H1 (cell line): ENCODE measurements at regions not wholly inside any gene's neighbourhood (a gene's known extent, or its start where the extent isn't known, plus 50 kb on each side); places are given as distances from the start of the nearest gene placed in this dataset.

Experiments used
- CTCF ChIA-PET: fragments of 300-600 bp; sonication (Branson Sonifier 250); formaldehyde crosslinking; loops from one replicate; lab custom pipeline; 2021; ENCODE audit not compliant: partially characterized antibody; lab: Charles Lee
- POLR2A ChIA-PET: fragments of 300-600 bp; sonication (Branson Sonifier 250); formaldehyde crosslinking; loops from one replicate; lab custom pipeline; 2021; ENCODE audit warnings: inconsistent platforms; ENCODE audit not compliant: partially characterized antibody; lab: Charles Lee
- DNase-seq, 2 experiments: peaks; one replicate each; pipeline versions ENCODE4 v3.0.0 to v3.0.0-alpha.2; 2010 to 2022; ENCODE audit warnings: low spot score in 2 of 2, low read depth in 1 of 2, mixed read lengths in 1 of 2
- FAIRE-seq: peaks from 2 replicates; lab custom pipeline; 2011; peaks lifted over from hg19 to GRCh38; lab: Jason Lieb, UNC
- H2AFZ ChIP-seq: 2 replicates; pipeline ENCODE4 v1.8.1; 2012; ENCODE audit warnings: low read length, inconsistent platforms
- H2AK5ac ChIP-seq: 2 replicates; pipeline ENCODE4 v1.6.1; 2013; ENCODE audit warnings: low read depth, low read length
- H2BK120ac ChIP-seq: replicated peaks from 2 replicates; pipeline ENCODE3; 2013; ENCODE audit warnings: low read depth, low read length, inconsistent platforms
- H2BK12ac ChIP-seq: 2 replicates; pipeline ENCODE4 v1.6.1; 2013; ENCODE audit warnings: low read depth, low read length
- H2BK15ac ChIP-seq: 2 replicates; pipeline ENCODE4 v1.6.1; 2013; ENCODE audit warnings: low read length
- H2BK20ac ChIP-seq: 2 replicates; pipeline ENCODE4 v1.6.1; 2013; ENCODE audit warnings: low read length
- H2BK5ac ChIP-seq: 2 replicates; pipeline ENCODE4 v1.6.1; 2013; ENCODE audit warnings: low read depth, low read length
- H3K14ac ChIP-seq: 2 replicates; pipeline ENCODE4 v1.6.1; 2013; ENCODE audit warnings: inconsistent platforms; ENCODE audit not compliant: insufficient read length
- H3K18ac ChIP-seq: 2 replicates; pipeline ENCODE4 v1.6.1; 2013; ENCODE audit warnings: low read length; ENCODE audit errors: extremely low read depth
- H3K23ac ChIP-seq: 2 replicates; pipeline ENCODE4 v1.6.1; 2013; ENCODE audit warnings: inconsistent platforms; ENCODE audit not compliant: insufficient read length
- H3K23me2 ChIP-seq: 2 replicates; pipeline ENCODE4 v1.6.1; 2013; ENCODE audit warnings: low read depth, low read length
- H3K27ac ChIP-seq: 2 replicates; pipeline ENCODE4 v1.6.1; 2011; ENCODE audit warnings: low read depth, low read length, inconsistent platforms
- H3K27me3 ChIP-seq, 4 experiments: replicated peaks in 1 of 4; 1 replicate in 1 of 4; 2 replicates in 3 of 4; pipeline versions ENCODE4 v1.6.1 to v1.8.1; 2011 to 2013; ENCODE audit warnings: low read length in 3 of 4, mild to moderate bottlenecking in 3 of 4, inconsistent platforms in 2 of 4, mixed read lengths in 2 of 4, moderate library complexity in 1 of 4; ENCODE audit not compliant: control insufficient read depth in 3 of 4, insufficient read depth in 3 of 4; ENCODE audit errors: extremely low read depth in 1 of 4
- H3K36me3 ChIP-seq, 4 experiments: 2 replicates each; pipeline versions ENCODE4 v1.6.1 to v1.8.1; 2011 to 2013; ENCODE audit warnings: mild to moderate bottlenecking in 4 of 4, low read length in 3 of 4, moderate library complexity in 2 of 4, control low read depth in 1 of 4, inconsistent platforms in 1 of 4; ENCODE audit not compliant: insufficient read depth in 4 of 4, control insufficient read depth in 2 of 4
- H3K4ac ChIP-seq: replicated peaks from 2 replicates; pipeline ENCODE3; 2013; ENCODE audit warnings: low read length, low read depth, mixed read lengths, inconsistent platforms; ENCODE audit not compliant: insufficient read length
- H3K4me1 ChIP-seq, 4 experiments: replicated peaks in 1 of 4; 1 replicate in 1 of 4; 2 replicates in 3 of 4; pipeline versions ENCODE4 v1.6.1 to v1.8.1; 2011 to 2013; ENCODE audit warnings: low read length in 3 of 4, inconsistent platforms in 2 of 4, mixed read lengths in 1 of 4; ENCODE audit not compliant: insufficient read depth in 4 of 4, control insufficient read depth in 3 of 4
- H3K4me2 ChIP-seq, 2 experiments: 2 replicates each; pipeline versions ENCODE4 v1.6.1 to v1.8.1; 2011 to 2013; ENCODE audit warnings: low read depth in 2 of 2, low read length in 2 of 2, control low read depth in 1 of 2, inconsistent platforms in 1 of 2, mild to moderate bottlenecking in 1 of 2; ENCODE audit not compliant: insufficient read depth in 1 of 2
- H3K4me3 ChIP-seq, 4 experiments: fragments of 200-600, 300-600 bp in 1 of 4; sonication (generic), shearing (Covaris generic), sonication (Bioruptor Twin) in 1 of 4; 2 replicates each; pipeline versions ENCODE4 v1.5.1 to v1.8.1; 2011 to 2016; ENCODE audit warnings: low read length in 4 of 4, low read depth in 3 of 4, control low read depth in 2 of 4, inconsistent platforms in 2 of 4, mild to moderate bottlenecking in 2 of 4, mixed read lengths in 1 of 4, moderate library complexity in 1 of 4; ENCODE audit not compliant: insufficient read depth in 2 of 4; ENCODE audit errors: extremely low read depth in 1 of 4
- H3K56ac ChIP-seq: replicated peaks from 2 replicates; pipeline ENCODE3; 2013; ENCODE audit warnings: low read depth, mild to moderate bottlenecking, mixed read lengths, low read length, inconsistent platforms; ENCODE audit not compliant: insufficient read length
- H3K79me1 ChIP-seq: 2 replicates; pipeline ENCODE4 v1.6.1; 2013; ENCODE audit warnings: low read depth, low read length, control low read depth
- H3K79me2 ChIP-seq, 2 experiments: 2 replicates each; pipeline versions ENCODE4 v1.6.1 to v1.8.1; 2012 to 2013; ENCODE audit warnings: low read length in 2 of 2, mild to moderate bottlenecking in 2 of 2, inconsistent platforms in 1 of 2; ENCODE audit not compliant: insufficient read depth in 2 of 2, control insufficient read depth in 1 of 2
- H3K9ac ChIP-seq, 4 experiments: replicated peaks in 1 of 4; 1 replicate in 1 of 4; 2 replicates in 3 of 4; pipeline versions ENCODE4 v1.6.1 to v1.8.1; 2011 to 2013; ENCODE audit warnings: low read depth in 3 of 4, low read length in 3 of 4, control low read depth in 2 of 4, mild to moderate bottlenecking in 2 of 4, moderate library complexity in 2 of 4, inconsistent platforms in 1 of 4; ENCODE audit errors: extremely low read depth in 1 of 4
- H3K9me3 ChIP-seq, 2 experiments: 2 replicates each; pipeline versions ENCODE4 v1.6.1 to v1.8.1; 2012 to 2013; ENCODE audit warnings: mild to moderate bottlenecking in 2 of 2, moderate library complexity in 2 of 2, control low read depth in 1 of 2, inconsistent platforms in 1 of 2, low read depth in 1 of 2, low read length in 1 of 2, mixed read lengths in 1 of 2; ENCODE audit not compliant: insufficient read depth in 2 of 2
- H4K20me1 ChIP-seq, 2 experiments: replicated peaks in 1 of 2; 2 replicates each; pipeline versions ENCODE3 to v1.8.1; 2011 to 2013; ENCODE audit warnings: inconsistent platforms in 2 of 2, low read length in 2 of 2, mild to moderate bottlenecking in 1 of 2; ENCODE audit not compliant: insufficient read depth in 2 of 2, control insufficient read depth in 1 of 2
- H4K5ac ChIP-seq: 2 replicates; pipeline ENCODE4 v1.6.1; 2013; ENCODE audit warnings: low read length, low read depth, mixed read lengths, inconsistent platforms; ENCODE audit not compliant: insufficient read length
- H4K8ac ChIP-seq: 2 replicates; pipeline ENCODE4 v1.8.0; 2013; ENCODE audit warnings: mild to moderate bottlenecking, moderate library complexity, low read length, inconsistent platforms; ENCODE audit not compliant: insufficient read depth; ENCODE audit errors: extremely low read depth
- H4K91ac ChIP-seq: replicated peaks from 2 replicates; pipeline ENCODE3; 2013; ENCODE audit warnings: low read length, mixed read lengths, inconsistent platforms; ENCODE audit not compliant: insufficient read length
- CBX5 ChIP-seq: fragments of 300-800, 300-1000 bp; sonication (generic); IDR thresholded peaks from 2 replicates; pipeline ENCODE4 v1.7.1; 2016; ENCODE audit warnings: antibody characterized with exemption, low read length, low read depth
- CHD1 ChIP-seq: IDR thresholded peaks from 2 replicates; pipeline ENCODE4 v1.6.1; 2012; ENCODE audit warnings: low read depth, low read length, improper control_type of control experiment
- CHD2 ChIP-seq: IDR thresholded peaks from 2 replicates; pipeline ENCODE4 v1.6.1; 2012; ENCODE audit warnings: low read length, improper control_type of control experiment
- NANOG ChIP-seq: IDR thresholded peaks from 2 replicates; pipeline ENCODE4 v1.6.1; 2011; ENCODE audit warnings: low read length, low read depth, mild to moderate bottlenecking, inconsistent platforms; ENCODE audit not compliant: insufficient read depth, poor library complexity, severe bottlenecking
- PHF8 ChIP-seq: fragments of 200-600 bp; sonication (generic); conservative IDR thresholded peaks from 2 replicates; pipeline ENCODE4 v1.7.1; 2012; ENCODE audit warnings: low read depth, mild to moderate bottlenecking, inconsistent platforms, low read length, moderate library complexity
- RFX5 ChIP-seq: IDR thresholded peaks from 2 replicates; pipeline ENCODE4 v1.6.1; 2011; ENCODE audit warnings: low read depth, low read length, improper control_type of control experiment, borderline replicate concordance
- RNF2 ChIP-seq: fragments of 200-900, 300-1000 bp; sonication (generic); IDR thresholded peaks from 2 replicates; pipeline ENCODE4 v1.7.1; 2016; ENCODE audit warnings: borderline replicate concordance, low read depth, mild to moderate bottlenecking, antibody characterized with exemption, low read length; ENCODE audit not compliant: poor library complexity, severe bottlenecking; ENCODE audit errors: missing control alignments
- SRF ChIP-seq: IDR thresholded peaks from 2 replicates; pipeline ENCODE4 v1.6.1; 2011; ENCODE audit warnings: mild to moderate bottlenecking, low read depth, low read length, moderate library complexity
- TBP ChIP-seq: IDR thresholded peaks from 2 replicates; pipeline ENCODE4 v1.6.1; 2011; ENCODE audit warnings: low read depth, low read length, improper control_type of control experiment
- ZNF274 ChIP-seq: IDR thresholded peaks from 2 replicates; pipeline ENCODE4 v1.7.0; 2012; ENCODE audit warnings: low read length, borderline replicate concordance; ENCODE audit errors: extremely low read depth
- WGBS, 2 experiments: shearing (Covaris generic) in 1 of 2; methylation state at CpG; one replicate each; pipeline versions ENCODE4 v1.1.6 to v1.1.7; 2013 to 2015; ENCODE audit warnings: low lambda C conversion rate in 2 of 2, mixed read lengths in 2 of 2, inconsistent platforms in 1 of 2, low coverage in 1 of 2, missing lambda C conversion rate in 1 of 2; ENCODE audit not compliant: insufficient replicate concordance in 2 of 2, insufficient coverage in 1 of 2, insufficient read length in 1 of 2; ENCODE audit errors: extremely low coverage in 1 of 2, missing lambda C conversion rate in 1 of 2; 5-methylcytosine and 5-hydroxymethylcytosine counted together
- TF ChIP-seq, protein P1 (sequence below), 3 experiments: IDR thresholded peaks; 1 replicate in 2 of 3; 2 replicates in 1 of 3; pipeline versions ENCODE4 v1.5.1 to v1.6.1; 2011; ENCODE audit warnings: low read length in 3 of 3, mild to moderate bottlenecking in 3 of 3, inconsistent platforms in 2 of 3, low read depth in 1 of 3, moderate library complexity in 1 of 3; ENCODE audit not compliant: insufficient read depth in 1 of 3; ENCODE audit errors: control extremely low read depth in 1 of 3

DNA sequence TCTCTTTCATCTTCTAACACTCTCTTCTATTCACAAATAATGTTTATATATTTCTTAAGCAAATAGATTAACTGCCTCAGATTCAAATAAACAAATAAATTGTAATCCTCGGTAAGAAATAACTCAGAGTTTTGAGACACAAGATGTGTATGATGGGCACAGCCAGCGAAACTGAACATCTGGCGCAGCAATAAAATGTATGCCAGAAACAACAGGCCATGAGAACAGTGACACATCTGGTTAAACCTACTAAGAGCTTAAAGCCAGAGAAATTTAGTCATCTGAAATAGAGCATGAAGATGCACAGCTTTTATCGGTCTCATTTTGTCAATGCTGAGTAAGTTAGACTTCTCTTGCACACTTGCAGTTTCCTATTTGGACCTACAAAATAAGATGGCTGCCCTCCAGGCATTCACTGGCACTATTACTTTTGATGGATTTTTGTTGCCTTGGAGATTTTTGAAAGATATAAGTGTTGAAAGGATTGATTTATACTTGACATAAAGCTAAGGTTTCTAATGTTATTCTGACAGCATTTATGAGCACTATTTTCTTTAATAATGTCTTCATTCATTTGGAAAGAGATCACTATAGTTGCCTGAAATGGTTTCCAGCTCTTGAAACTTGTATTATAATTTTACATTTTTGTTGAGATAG lies 1444.0 kb downstream of the PCDH18 start:
- no peak overlapping the region for H4K8ac ChIP-seq
- no peak overlapping the region for H3K56ac ChIP-seq
- no peak overlapping the region for H3K9ac ChIP-seq
- no peaks in the 10 kb centered on the region for H3K9me3 ChIP-seq
- H3K4ac ChIP-seq = no peak overlapping the region
- no peaks in the 10 kb centered on the region for H3K23me2 ChIP-seq
- ChIA-PET POLR2A (no interaction called here), CTCF (interaction anchor here (1.0 kb wide), 1 partner anchor 328 kb away, joined by 4 read pairs; no protein-coding TSS in a partner anchor)
- H2BK20ac ChIP-seq = no peak overlapping the region
- no peak for FAIRE-seq
- no peak overlapping the region for H3K23ac ChIP-seq
- H3K36me3 ChIP-seq = no peaks in the 10 kb centered on the region
- no peak overlapping the region for H2BK15ac ChIP-seq
- H4K5ac ChIP-seq = no peak overlapping the region
- no peak overlapping the region for H4K91ac ChIP-seq
- no peaks in the 10 kb centered on the region for H3K27me3 ChIP-seq
- H3K79me2 ChIP-seq = no peaks in the 10 kb centered on the region
- H3K4me3 ChIP-seq = no peak overlapping the region
- H2AFZ ChIP-seq = no peak overlapping the region
- no peak overlapping the region for H2BK12ac ChIP-seq
- no peak overlapping the region for H3K4me2 ChIP-seq
- H3K4me1 ChIP-seq = no peaks in the 10 kb centered on the region
- H4K20me1 ChIP-seq = no peaks in the 10 kb centered on the region
- H2BK120ac ChIP-seq = no peak overlapping the region
- no peak overlapping the region for H3K14ac ChIP-seq
- WGBS, 2 experiments = 97% methylated on average over 4 of the region's 4 CpGs; no CpG with 5 or more reads in 1 of the 2 experiments
- H3K27ac ChIP-seq = no peak overlapping the region
- H3K18ac ChIP-seq = no peak overlapping the region
- H3K79me1 ChIP-seq = no peaks in the 10 kb centered on the region
- H2AK5ac ChIP-seq = no peak overlapping the region
- no peak for DNase-seq
- no peak overlapping the region for H2BK5ac ChIP-seq
- TF ChIP-seq NANOG (no peak), ZNF274 (no peak), SRF (no peak), TBP (no peak), CHD2 (no peak), RNF2 (no peak), CHD1 (no peak), RFX5 (no peak), PHF8 (no peak), CBX5 (no peak)
- TF ChIP-seq, protein P1, sequence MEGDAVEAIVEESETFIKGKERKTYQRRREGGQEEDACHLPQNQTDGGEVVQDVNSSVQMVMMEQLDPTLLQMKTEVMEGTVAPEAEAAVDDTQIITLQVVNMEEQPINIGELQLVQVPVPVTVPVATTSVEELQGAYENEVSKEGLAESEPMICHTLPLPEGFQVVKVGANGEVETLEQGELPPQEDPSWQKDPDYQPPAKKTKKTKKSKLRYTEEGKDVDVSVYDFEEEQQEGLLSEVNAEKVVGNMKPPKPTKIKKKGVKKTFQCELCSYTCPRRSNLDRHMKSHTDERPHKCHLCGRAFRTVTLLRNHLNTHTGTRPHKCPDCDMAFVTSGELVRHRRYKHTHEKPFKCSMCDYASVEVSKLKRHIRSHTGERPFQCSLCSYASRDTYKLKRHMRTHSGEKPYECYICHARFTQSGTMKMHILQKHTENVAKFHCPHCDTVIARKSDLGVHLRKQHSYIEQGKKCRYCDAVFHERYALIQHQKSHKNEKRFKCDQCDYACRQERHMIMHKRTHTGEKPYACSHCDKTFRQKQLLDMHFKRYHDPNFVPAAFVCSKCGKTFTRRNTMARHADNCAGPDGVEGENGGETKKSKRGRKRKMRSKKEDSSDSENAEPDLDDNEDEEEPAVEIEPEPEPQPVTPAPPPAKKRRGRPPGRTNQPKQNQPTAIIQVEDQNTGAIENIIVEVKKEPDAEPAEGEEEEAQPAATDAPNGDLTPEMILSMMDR (IDR thresholded peaks at IDR 0.05; ENCODE audit: control extremely low read depth in 1 of 3, insufficient read depth in 1 of 3, low read depth in 1 of 3, low read length in 3 of 3) = no peak
